NCI-H1436 (cell line): ENCODE measurements at regions not wholly inside any gene's neighbourhood (a gene's known extent, or its start where the extent isn't known, plus 50 kb on each side); places are given as distances from the start of the nearest gene placed in this dataset.
"Not testable (repeated sequence)": the region's sequence is repeated elsewhere in the genome, so short reads cannot be mapped to it uniquely, and the experiment has no call there.

Experiments used
- DNase-seq: peaks from one replicate; lab custom pipeline; 2025; lab: John Stamatoyannopoulos, UW

GRCh38 chr18:28504066-28504465 is 327.1 kb upstream of the CDH2 start:
- DNase-seq = no peak

- DNase-seq = no peak
These were observed 317.2 kb upstream of the CDH2 start for GRCh38 chr18:28494151-28494550.

GRCh38 chr18:28485918-28486317 is 309.0 kb upstream of the CDH2 start:
- DNase-seq = no peak

- DNase-seq = no peak
These were observed 308.4 kb upstream of the CDH2 start for GRCh38 chr18:28485210-28485801.

- no peak for DNase-seq
These were observed 301.6 kb upstream of the CDH2 start for GRCh38 chr18:28478531-28478930.

- DNase-seq = no peak
These were observed 299.4 kb upstream of the CDH2 start for GRCh38 chr18:28476302-28476701.

- no peak for DNase-seq
These were observed 293.0 kb upstream of the CDH2 start for GRCh38 chr18:28469946-28470345.

GRCh38 chr18:28468901-28469300 is 292.0 kb upstream of the CDH2 start:
- no peak for DNase-seq

- DNase-seq = no peak
These were observed 289.3 kb upstream of the CDH2 start for GRCh38 chr18:28466204-28466603.

GRCh38 chr18:28459587-28459986 is 282.7 kb upstream of the CDH2 start:
- no peak for DNase-seq

- DNase-seq = no peak
These were observed 281.8 kb upstream of the CDH2 start for GRCh38 chr18:28458751-28459150.

- DNase-seq = no peak
These were observed 280.9 kb upstream of the CDH2 start for GRCh38 chr18:28457784-28458183.

GRCh38 chr18:28455971-28456370 is 279.0 kb upstream of the CDH2 start:
- no peak for DNase-seq

- no peak for DNase-seq
These were observed 262.9 kb upstream of the CDH2 start for GRCh38 chr18:28439870-28440269.

GRCh38 chr18:28438381-28438780 is 261.5 kb upstream of the CDH2 start:
- DNase-seq = no peak

GRCh38 chr18:28432339-28432738 is 255.4 kb upstream of the CDH2 start:
- DNase-seq = no peak

- no peak for DNase-seq
These were observed 249.0 kb upstream of the CDH2 start for GRCh38 chr18:28425886-28426285.

- DNase-seq = no peak
These were observed 245.6 kb upstream of the CDH2 start for GRCh38 chr18:28422577-28422976.

GRCh38 chr18:28421950-28422349 is 245.0 kb upstream of the CDH2 start:
- DNase-seq = not testable (repeated sequence)

- DNase-seq = no peak
These were observed 235.6 kb upstream of the CDH2 start for GRCh38 chr18:28412521-28412920.

- DNase-seq = no peak
These were observed 234.9 kb upstream of the CDH2 start for GRCh38 chr18:28411806-28412205.

- DNase-seq = no peak
These were observed 232.9 kb upstream of the CDH2 start for GRCh38 chr18:28409811-28410210.

- DNase-seq = no peak
These were observed 231.6 kb upstream of the CDH2 start for GRCh38 chr18:28408528-28408927.

GRCh38 chr18:28407681-28408080 is 230.8 kb upstream of the CDH2 start:
- DNase-seq = no peak

GRCh38 chr18:28406533-28406932 is 229.6 kb upstream of the CDH2 start:
- no peak for DNase-seq
